Posterior vena cava (tissue), 2 donors: ENCODE measurements at regions not wholly inside any gene's neighbourhood (a gene's known extent, or its start where the extent isn't known, plus 50 kb on each side); places are given as distances from the start of the nearest gene placed in this dataset.

ENCODE experiments used
- DNase-seq: peaks from one replicate; pipeline ENCODE4 v3.0.0-alpha.2; 2020; ENCODE audit warnings: low spot score
- intact Hi-C, 2 donors: fragments of 100-400 bp; cut with DNase I; formaldehyde crosslinking; loops; one replicate each; pipeline versions ENCODE4 v1.14.1 to v1.14.2; 2022 to 2023
- donor health status: DM: yes; HTN: yes; CAD: no.
- donor health status: DM: yes; HTN: yes; CAD: no.

GRCh38 chr21:14699433-14700407 lies 153.6 kb upstream of the SAMSN1 start:
- intact Hi-C loops, result no loop called here
- no peak for DNase-seq

GRCh38 chr21:14697769-14698168 lies 151.7 kb upstream of the SAMSN1 start:
- no peak for DNase-seq
- intact Hi-C loops, result no loop called here

GRCh38 chr21:14694817-14695216 lies 148.7 kb upstream of the SAMSN1 start:
- DNase-seq, result no peak
- intact Hi-C loops, result no loop called here

GRCh38 chr21:14693997-14694396 lies 147.9 kb upstream of the SAMSN1 start:
- DNase-seq, result no peak
- intact Hi-C loops, result no loop called here

- intact Hi-C loops, result no loop called here
- no peak for DNase-seq
Observed at GRCh38 chr21:14691914-14692313, 145.8 kb upstream of the SAMSN1 start.

DNA sequence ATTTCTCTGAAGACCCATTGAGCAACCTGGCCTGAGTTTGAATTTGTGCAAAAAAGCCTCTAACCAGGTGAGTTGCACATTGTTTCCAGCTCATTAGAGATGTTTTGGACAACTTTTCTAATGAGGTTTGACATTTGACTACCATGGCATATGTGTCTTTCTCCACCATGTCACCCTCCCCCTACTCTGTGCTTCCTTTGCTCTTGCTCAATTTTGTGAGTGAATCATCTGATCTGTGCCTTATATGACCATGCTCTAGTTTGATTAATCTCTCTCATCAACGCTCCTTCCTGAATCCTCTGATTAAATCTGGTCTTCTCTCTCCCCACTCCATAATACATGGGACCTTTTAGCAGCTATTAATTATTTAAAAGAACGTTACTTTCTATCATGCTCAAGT lies 144.8 kb upstream of the SAMSN1 start:
- no peak for DNase-seq
- intact Hi-C loops, result no loop called here

DNA sequence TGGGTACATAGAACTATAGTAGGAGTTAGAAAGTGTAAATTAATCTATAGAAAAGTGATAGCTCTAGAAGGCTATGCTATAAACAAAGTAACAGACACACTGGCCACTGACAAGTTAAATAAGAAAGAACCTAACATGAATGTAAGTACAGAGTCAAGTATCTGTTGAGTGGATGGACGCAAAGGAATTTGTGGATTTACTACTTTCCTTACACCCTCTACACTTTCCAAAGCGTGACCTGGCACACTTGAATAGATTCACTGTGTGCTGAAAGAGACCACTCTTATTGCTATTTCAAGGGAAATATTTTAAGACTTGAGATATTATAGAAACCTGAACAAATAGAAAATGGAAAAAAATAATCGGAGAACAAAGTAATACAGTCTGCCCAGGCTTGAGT lies 142.8 kb upstream of the SAMSN1 start:
- intact Hi-C loops, result no loop called here
- no peak for DNase-seq

GRCh38 chr21:14688412-14688811 lies 142.3 kb upstream of the SAMSN1 start:
- intact Hi-C loops, result no loop called here
- DNase-seq, result no peak

GRCh38 chr21:14687268-14687625 lies 141.1 kb upstream of the SAMSN1 start:
- intact Hi-C loops, result no loop called here
- no peak for DNase-seq

GRCh38 chr21:14686466-14687267 lies 140.6 kb upstream of the SAMSN1 start:
- DNase-seq, result no peak
- intact Hi-C loops, result no loop called here

- DNase-seq, result no peak
- intact Hi-C loops, result no loop called here
Observed at GRCh38 chr21:14685568-14685967, 139.5 kb upstream of the SAMSN1 start.

DNA sequence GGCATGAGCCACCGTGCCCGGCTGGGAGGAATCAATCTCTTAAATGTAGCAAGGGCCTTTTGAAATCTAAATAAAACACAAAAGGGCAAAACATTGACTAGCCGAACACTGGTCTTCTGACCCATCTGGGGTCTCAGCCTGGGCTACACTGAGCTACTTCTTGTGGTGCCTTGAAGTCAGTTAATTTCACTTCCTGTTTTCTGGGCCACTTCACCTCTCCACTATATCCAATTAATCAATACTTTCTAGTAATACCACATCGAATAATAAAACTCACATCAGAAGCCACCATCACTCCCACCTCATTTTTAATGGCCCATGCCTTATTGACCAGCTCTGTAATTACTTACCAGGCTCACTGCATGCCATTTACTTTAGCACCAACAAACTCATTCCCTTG lies 138.0 kb upstream of the SAMSN1 start:
- DNase-seq, result no peak
- intact Hi-C loops, result no loop called here

- DNase-seq, result no peak
- intact Hi-C loops, result no loop called here
Observed at GRCh38 chr21:14683063-14683462, 136.9 kb upstream of the SAMSN1 start.

GRCh38 chr21:14678973-14679574 lies 133.0 kb upstream of the SAMSN1 start:
- DNase-seq, result no peak

DNA sequence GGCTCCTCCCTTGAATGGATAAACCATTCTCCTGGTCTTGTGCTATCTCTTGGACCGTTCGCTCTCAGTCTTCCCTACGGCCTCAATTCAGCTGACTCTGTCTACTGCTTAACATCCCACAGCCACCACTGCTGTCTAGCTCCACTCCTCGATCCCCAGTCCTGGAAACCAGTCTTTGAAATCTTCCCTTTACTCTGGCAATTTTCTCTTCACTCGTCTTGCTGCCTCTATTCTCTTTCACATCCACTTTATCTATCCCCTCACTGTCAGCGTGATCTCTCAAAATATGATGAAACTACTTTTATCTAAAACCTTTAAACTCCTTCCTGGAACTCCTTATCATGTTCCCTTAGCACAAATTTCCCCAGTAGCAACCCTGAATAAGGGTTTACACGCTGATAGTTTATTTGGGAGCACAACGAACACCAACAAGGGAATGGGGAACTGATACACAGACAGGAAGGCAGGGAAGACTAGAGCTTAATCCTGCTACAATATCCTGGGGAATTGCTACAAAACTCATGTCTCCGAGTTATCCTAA lies 131.6 kb upstream of the SAMSN1 start:
- intact Hi-C loops, result no loop called here
- no peak for DNase-seq

More at GRCh38 chr21:14678973-14679574, 133.0 kb upstream of the SAMSN1 start:
- intact Hi-C loops, result no loop called here

- intact Hi-C loops, result no loop called here
- no peak for DNase-seq
Observed at GRCh38 chr21:14677013-14677412, 130.9 kb upstream of the SAMSN1 start.

GRCh38 chr21:14675774-14676530 lies 129.8 kb upstream of the SAMSN1 start:
- intact Hi-C loops, result no loop called here
- DNase-seq, result no peak

- no peak for DNase-seq
- intact Hi-C loops, result no loop called here
Observed at GRCh38 chr21:14673649-14674048, 127.5 kb upstream of the SAMSN1 start.

DNA sequence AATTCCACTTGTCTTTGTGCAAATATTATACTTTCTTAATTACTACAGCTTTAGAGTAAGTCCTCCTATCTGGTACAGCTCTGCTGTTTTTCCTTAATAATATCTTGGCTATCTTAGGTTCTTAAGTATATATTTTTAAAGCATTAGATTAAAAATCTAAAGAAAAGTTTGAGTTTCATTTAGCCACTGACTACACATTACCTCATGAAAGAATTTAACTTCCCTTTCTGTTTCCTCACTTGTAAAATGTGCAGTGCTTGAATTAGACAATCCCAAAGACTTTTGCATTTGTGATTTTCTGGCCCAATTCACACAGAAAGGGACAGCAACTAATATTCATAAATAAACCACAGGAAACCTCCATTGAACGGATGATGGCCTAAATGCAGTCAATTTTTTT lies 126.4 kb upstream of the SAMSN1 start:
- DNase-seq, result no peak
- intact Hi-C loops, result no loop called here
